ENCODE measurements at regions not wholly inside any gene's neighbourhood (a gene's known extent, or its start where the extent isn't known, plus 50 kb on each side); places are given as distances from the start of the nearest gene placed in this dataset.

GRCh38 chr4:14065406-14065805 is 437.9 kb upstream of the BOD1L1 start:
- no peak overlapping the region for H3K27ac Mint-ChIP-seq
- H3K4me3 Mint-ChIP-seq: no peak overlapping the region
- H3K27me3 Mint-ChIP-seq: no peaks in the 10 kb centered on the region
- ATAC-seq (no peak), DNase-seq (ENCODE audit: low spot score) (no peak)
- no peaks in the 10 kb centered on the region for H3K36me3 Mint-ChIP-seq
- H3K9me3 Mint-ChIP-seq: no peaks in the 10 kb centered on the region
- H3K4me1 Mint-ChIP-seq (ENCODE audit: low read depth in 2 of 2): no peaks in the 10 kb centered on the region

DNA sequence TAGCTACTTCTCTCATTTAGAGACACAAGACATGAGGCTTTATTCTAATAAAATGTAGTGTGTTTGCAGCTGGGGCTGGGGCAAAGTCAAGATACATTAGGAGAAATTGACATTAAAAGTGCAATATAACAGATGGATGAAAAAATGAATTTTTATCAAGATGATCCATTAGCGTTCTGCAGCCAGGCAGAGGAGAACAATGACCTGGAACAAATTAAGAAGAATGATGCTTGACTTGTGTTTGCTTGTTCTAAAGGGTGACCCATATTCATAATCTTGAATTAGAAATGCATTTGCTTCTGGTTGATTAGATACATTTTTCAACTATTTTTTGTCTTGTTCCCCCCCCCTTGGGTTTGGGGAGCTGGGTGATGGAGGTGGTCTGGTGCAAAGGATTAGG is 439.5 kb upstream of the BOD1L1 start:
- H3K27me3 Mint-ChIP-seq: no peaks in the 10 kb centered on the region
- H3K9me3 Mint-ChIP-seq: peaks cover 2% of the 10 kb centered on the region
- no peaks in the 10 kb centered on the region for H3K4me1 Mint-ChIP-seq (ENCODE audit: low read depth in 2 of 2)
- H3K4me3 Mint-ChIP-seq: no peak overlapping the region
- no peak overlapping the region for H3K27ac Mint-ChIP-seq
- H3K36me3 Mint-ChIP-seq: peaks cover 2% of the 10 kb centered on the region
- no peak for DNase-seq (ENCODE audit: low spot score)
- no peak for ATAC-seq

DNA sequence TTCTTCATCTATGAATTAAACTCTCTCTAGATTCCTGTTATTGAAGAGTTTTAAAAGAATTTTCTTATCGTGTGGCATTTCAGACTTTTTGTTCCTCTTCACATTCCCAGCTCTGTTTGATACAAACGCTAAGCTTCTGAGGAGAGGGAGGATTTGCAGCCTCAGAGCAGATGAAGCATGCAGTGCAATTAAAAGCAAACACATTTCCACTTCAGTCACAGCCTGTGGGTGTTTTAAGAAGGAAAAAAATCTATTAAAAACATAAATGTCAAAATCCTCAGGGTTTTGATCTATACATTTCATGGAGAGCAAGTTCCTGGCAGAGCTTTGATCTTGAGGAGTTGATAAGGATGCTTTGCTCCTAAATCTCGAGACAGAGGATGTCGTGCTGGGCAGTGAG is 442.4 kb upstream of the BOD1L1 start:
- Mint-ChIP-seq H3K27me3 (no peaks in the 10 kb centered on the region), H3K4me3 (no peak overlapping the region), H3K36me3 (peaks cover 15% of the 10 kb centered on the region), H3K9me3 (peaks cover 18% of the 10 kb centered on the region), H3K27ac (no peak overlapping the region), H3K4me1 (ENCODE audit: low read depth in 2 of 2) (no peaks in the 10 kb centered on the region)
- DNase-seq (ENCODE audit: low spot score) (no peak), ATAC-seq (no peak)

DNA sequence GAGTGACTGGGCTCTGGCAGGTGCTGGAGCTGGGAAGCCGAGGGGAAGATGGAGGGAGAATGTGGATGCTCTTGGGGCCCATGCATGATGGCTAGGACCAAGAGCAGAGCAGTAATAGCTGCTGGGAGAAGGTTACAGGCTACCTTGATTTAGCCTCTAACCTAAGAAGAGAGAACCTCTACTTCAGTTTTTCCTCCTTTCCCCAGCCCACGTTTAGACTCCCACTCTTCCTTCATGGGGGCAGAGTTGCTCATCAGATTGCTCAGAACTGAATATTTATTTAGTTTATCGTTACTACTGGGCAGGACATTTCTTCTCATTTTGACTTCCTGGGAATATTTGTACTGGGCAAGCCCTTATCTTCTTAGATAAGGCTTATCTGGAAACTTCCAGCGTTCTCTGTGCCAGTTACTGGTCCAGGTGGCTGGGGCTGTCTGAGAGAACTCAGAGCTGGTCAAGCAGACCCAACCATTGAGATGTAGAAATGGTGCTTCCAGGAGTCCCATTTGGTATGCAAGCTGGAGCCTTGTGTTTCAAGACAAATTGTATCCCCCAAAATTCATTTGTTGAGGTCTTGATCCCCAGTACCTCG is 442.9 kb upstream of the BOD1L1 start:
- Mint-ChIP-seq H3K4me3 (no peak overlapping the region), H3K36me3 (peaks cover 15% of the 10 kb centered on the region), H3K4me1 (ENCODE audit: low read depth in 2 of 2) (no peaks in the 10 kb centered on the region), H3K27me3 (no peaks in the 10 kb centered on the region), H3K27ac (no peak overlapping the region), H3K9me3 (peaks cover 18% of the 10 kb centered on the region)
- DNase-seq (ENCODE audit: low spot score) (no peak), ATAC-seq (no peak)

- H3K9me3 Mint-ChIP-seq: peaks cover 18% of the 10 kb centered on the region
- H3K27ac Mint-ChIP-seq: no peak overlapping the region
- peaks cover 15% of the 10 kb centered on the region for H3K36me3 Mint-ChIP-seq
- H3K4me3 Mint-ChIP-seq: no peak overlapping the region
- no peaks in the 10 kb centered on the region for H3K4me1 Mint-ChIP-seq (ENCODE audit: low read depth in 2 of 2)
- no peak for DNase-seq (ENCODE audit: low spot score)
- H3K27me3 Mint-ChIP-seq: no peaks in the 10 kb centered on the region
- ATAC-seq: no peak
Measured at GRCh38 chr4:14072506-14072905, 445.0 kb upstream of the BOD1L1 start.

DNA sequence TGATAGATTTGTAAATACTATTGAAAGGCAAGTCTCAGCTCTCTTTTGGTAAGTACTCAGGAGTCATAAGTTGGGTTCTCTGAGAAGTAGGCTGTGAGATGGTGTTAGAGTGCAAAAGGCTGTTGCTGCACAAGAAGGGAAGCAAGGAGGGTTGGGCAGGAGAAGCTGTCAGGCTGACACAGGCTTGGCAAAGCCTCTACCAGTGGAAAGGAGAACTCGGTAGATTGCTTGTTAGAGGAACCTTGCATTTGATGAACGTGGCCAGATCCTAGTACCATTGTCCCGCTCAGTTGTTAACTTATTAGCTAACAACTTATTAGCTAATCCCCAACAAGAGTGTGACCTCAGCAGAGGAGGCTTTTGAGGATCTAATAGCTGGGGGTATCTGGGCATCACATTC is 449.3 kb upstream of the BOD1L1 start:
- DNase-seq (ENCODE audit: low spot score): no peak
- Mint-ChIP-seq H3K4me1 (ENCODE audit: low read depth in 2 of 2) (no peaks in the 10 kb centered on the region), H3K9me3 (peaks cover 18% of the 10 kb centered on the region), H3K36me3 (peaks cover 15% of the 10 kb centered on the region), H3K27ac (no peak overlapping the region), H3K4me3 (no peak overlapping the region), H3K27me3 (no peaks in the 10 kb centered on the region)
- ATAC-seq: no peak

DNA sequence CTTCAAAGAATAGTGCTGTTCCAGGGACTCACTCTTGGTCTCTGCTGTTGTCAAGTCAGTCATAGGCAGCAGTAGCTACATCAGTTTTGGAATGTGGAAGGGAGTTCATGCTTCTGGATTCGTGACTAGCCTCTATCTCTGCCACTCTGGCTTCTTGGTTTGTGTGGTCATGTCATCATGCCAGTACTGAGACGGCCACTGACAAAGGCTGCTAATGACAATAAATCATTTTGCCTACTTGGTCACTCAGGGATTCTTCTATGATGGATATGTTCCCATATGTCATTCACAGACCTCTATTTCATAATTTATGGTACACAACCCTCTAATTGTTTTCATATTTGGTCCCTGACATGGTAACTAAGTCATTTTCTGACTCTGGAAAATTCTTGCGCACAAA is 450.8 kb upstream of the BOD1L1 start:
- no peaks in the 10 kb centered on the region for H3K4me1 Mint-ChIP-seq (ENCODE audit: low read depth in 2 of 2)
- H3K36me3 Mint-ChIP-seq: peaks cover 1% of the 10 kb centered on the region
- no peak for DNase-seq (ENCODE audit: low spot score)
- H3K27ac Mint-ChIP-seq: no peak overlapping the region
- no peak for ATAC-seq
- no peak overlapping the region for H3K4me3 Mint-ChIP-seq
- H3K27me3 Mint-ChIP-seq: no peaks in the 10 kb centered on the region
- peaks cover 3% of the 10 kb centered on the region for H3K9me3 Mint-ChIP-seq

- no peak overlapping the region for H3K4me3 Mint-ChIP-seq
- no peaks in the 10 kb centered on the region for H3K27me3 Mint-ChIP-seq
- no peaks in the 10 kb centered on the region for H3K4me1 Mint-ChIP-seq (ENCODE audit: low read depth in 2 of 2)
Measured at GRCh38 chr4:14079601-14080000, 452.1 kb upstream of the BOD1L1 start.

GRCh38 chr4:14083150-14083549 is 455.6 kb upstream of the BOD1L1 start:
- H3K4me3 Mint-ChIP-seq: no peak overlapping the region
- peaks cover 14% of the 10 kb centered on the region for H3K9me3 Mint-ChIP-seq

More at GRCh38 chr4:14079601-14080000, 452.1 kb upstream of the BOD1L1 start:
- DNase-seq (ENCODE audit: low spot score): no peak
- Mint-ChIP-seq H3K36me3 (no peaks in the 10 kb centered on the region), H3K9me3 (no peaks in the 10 kb centered on the region), H3K27ac (no peak overlapping the region)
- no peak for ATAC-seq

DNA sequence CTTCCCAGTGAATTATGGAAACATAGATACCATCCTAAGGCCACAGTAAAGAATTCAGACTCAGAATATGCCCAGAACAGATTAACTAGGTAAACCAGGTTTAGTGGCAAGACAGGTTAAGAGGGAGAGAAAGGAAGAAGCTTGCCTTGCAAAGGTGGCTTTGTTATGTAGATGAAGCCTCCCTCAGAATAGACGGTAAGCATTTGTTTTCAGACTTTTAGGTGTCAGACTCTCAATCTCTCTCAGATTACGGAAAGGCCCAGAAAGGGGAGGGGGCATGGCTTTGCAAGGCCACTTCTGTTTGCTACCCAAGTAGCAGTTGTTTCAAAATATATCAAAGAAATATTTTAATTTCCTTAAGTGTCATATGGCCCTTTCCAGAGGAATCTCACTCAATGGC is 457.1 kb upstream of the BOD1L1 start:
- Mint-ChIP-seq H3K27me3 (no peaks in the 10 kb centered on the region), H3K9me3 (peaks cover 14% of the 10 kb centered on the region), H3K27ac (no peak overlapping the region), H3K4me3 (no peak overlapping the region), H3K4me1 (ENCODE audit: low read depth in 2 of 2) (no peaks in the 10 kb centered on the region), H3K36me3 (no peaks in the 10 kb centered on the region)
- DNase-seq (ENCODE audit: low spot score) (no peak), ATAC-seq (no peak)

More at GRCh38 chr4:14083150-14083549, 455.6 kb upstream of the BOD1L1 start:
- no peak for ATAC-seq
- DNase-seq (ENCODE audit: low spot score): no peak
- Mint-ChIP-seq H3K4me1 (ENCODE audit: low read depth in 2 of 2) (no peaks in the 10 kb centered on the region), H3K27ac (no peak overlapping the region), H3K27me3 (no peaks in the 10 kb centered on the region), H3K36me3 (no peaks in the 10 kb centered on the region)

- Mint-ChIP-seq H3K27ac (no peak overlapping the region), H3K36me3 (no peaks in the 10 kb centered on the region), H3K9me3 (peaks cover 17% of the 10 kb centered on the region), H3K27me3 (no peaks in the 10 kb centered on the region), H3K4me3 (no peak overlapping the region), H3K4me1 (ENCODE audit: low read depth in 2 of 2) (no peaks in the 10 kb centered on the region)
- DNase-seq (ENCODE audit: low spot score) (no peak), ATAC-seq (no peak)
Measured at GRCh38 chr4:14087459-14087858, 459.9 kb upstream of the BOD1L1 start.

GRCh38 chr4:14087921-14088320 is 460.4 kb upstream of the BOD1L1 start:
- ATAC-seq: no peak
- no peak for DNase-seq (ENCODE audit: low spot score)
- Mint-ChIP-seq H3K27ac (no peak overlapping the region), H3K4me3 (no peak overlapping the region), H3K27me3 (no peaks in the 10 kb centered on the region), H3K9me3 (peaks cover 17% of the 10 kb centered on the region), H3K36me3 (no peaks in the 10 kb centered on the region), H3K4me1 (ENCODE audit: low read depth in 2 of 2) (no peaks in the 10 kb centered on the region)

- DNase-seq (ENCODE audit: low spot score) (no peak), ATAC-seq (no peak)
- no peak overlapping the region for H3K27ac Mint-ChIP-seq
- H3K4me3 Mint-ChIP-seq: no peak overlapping the region
- peaks cover 9% of the 10 kb centered on the region for H3K9me3 Mint-ChIP-seq
- no peaks in the 10 kb centered on the region for H3K4me1 Mint-ChIP-seq (ENCODE audit: low read depth in 2 of 2)
- H3K36me3 Mint-ChIP-seq: no peaks in the 10 kb centered on the region
- no peaks in the 10 kb centered on the region for H3K27me3 Mint-ChIP-seq
Measured at GRCh38 chr4:14091531-14091930, 464.0 kb upstream of the BOD1L1 start.

GRCh38 chr4:14091966-14092365 is 464.4 kb upstream of the BOD1L1 start:
- Mint-ChIP-seq H3K36me3 (no peaks in the 10 kb centered on the region), H3K27ac (no peak overlapping the region), H3K9me3 (peaks cover 6% of the 10 kb centered on the region), H3K4me1 (ENCODE audit: low read depth in 2 of 2) (no peaks in the 10 kb centered on the region), H3K4me3 (no peak overlapping the region), H3K27me3 (no peaks in the 10 kb centered on the region)
- ATAC-seq (no peak), DNase-seq (ENCODE audit: low spot score) (no peak)

DNA sequence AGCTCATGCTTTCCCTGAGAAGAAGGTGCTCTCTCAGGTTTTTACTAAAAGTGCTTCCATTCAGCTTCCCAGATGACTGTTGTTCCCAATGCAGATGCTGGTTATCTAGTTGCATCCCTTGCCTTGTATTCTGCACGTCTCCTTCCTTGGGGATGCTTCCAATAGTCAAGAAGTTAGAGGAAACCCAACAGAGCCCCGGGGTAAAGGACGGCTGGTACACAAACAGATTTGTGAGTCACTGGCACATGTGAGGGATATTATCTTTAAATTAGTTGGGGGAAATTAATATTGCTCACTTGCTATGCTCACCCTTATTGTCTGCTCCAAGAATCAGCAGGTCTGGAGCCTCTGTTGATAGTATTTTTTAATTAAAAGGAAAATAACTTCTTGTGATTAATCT is 465.2 kb upstream of the BOD1L1 start:
- Mint-ChIP-seq H3K27me3 (no peaks in the 10 kb centered on the region), H3K4me1 (ENCODE audit: low read depth in 2 of 2) (no peaks in the 10 kb centered on the region), H3K27ac (no peak overlapping the region), H3K9me3 (peaks cover 4% of the 10 kb centered on the region), H3K36me3 (no peaks in the 10 kb centered on the region), H3K4me3 (no peak overlapping the region)
- ATAC-seq (no peak), DNase-seq (ENCODE audit: low spot score) (no peak)
